Large intestine (tissue), 3 donors: ENCODE measurements at regions not wholly inside any gene's neighbourhood (a gene's known extent, or its start where the extent isn't known, plus 50 kb on each side); places are given as distances from the start of the nearest gene placed in this dataset.
"Not testable (repeated sequence)": the region's sequence is repeated elsewhere in the genome, so short reads cannot be mapped to it uniquely, and the experiment has no call there.

Experiments
- DNase-seq, 2 donors: peaks; one replicate each; pipeline versions ENCODE4 v3.0.0 to v3.0.0-alpha.2; 2013
- H3K27ac ChIP-seq: one replicate; pipeline ENCODE4 v1.5.1; 2013; ENCODE audit warnings: low read length
- H3K27me3 ChIP-seq: 2 replicates; pipeline ENCODE4 v1.6.1; 2013; ENCODE audit warnings: low read length; ENCODE audit not compliant: control insufficient read depth, insufficient read depth
- H3K36me3 ChIP-seq: 2 replicates; pipeline ENCODE4 v1.6.1; 2013; ENCODE audit warnings: low read length; ENCODE audit not compliant: control insufficient read depth, insufficient read depth
- H3K4me1 ChIP-seq: one replicate; pipeline ENCODE4 v1.6.1; 2013; ENCODE audit warnings: low read length; ENCODE audit not compliant: control insufficient read depth, insufficient read depth
- H3K4me3 ChIP-seq: one replicate; pipeline ENCODE4 v1.5.1; 2013; ENCODE audit warnings: low read length
- H3K9me3 ChIP-seq: one replicate; pipeline ENCODE4 v1.6.1; 2013; ENCODE audit warnings: mild to moderate bottlenecking, low read depth, low read length, moderate library complexity; ENCODE audit not compliant: control insufficient read depth
- WGBS: methylation state at CpG from one replicate; pipeline ENCODE4 v1.1.5; 2013; ENCODE audit warnings: low lambda C conversion rate; ENCODE audit not compliant: insufficient coverage; 5-methylcytosine and 5-hydroxymethylcytosine counted together

DNA sequence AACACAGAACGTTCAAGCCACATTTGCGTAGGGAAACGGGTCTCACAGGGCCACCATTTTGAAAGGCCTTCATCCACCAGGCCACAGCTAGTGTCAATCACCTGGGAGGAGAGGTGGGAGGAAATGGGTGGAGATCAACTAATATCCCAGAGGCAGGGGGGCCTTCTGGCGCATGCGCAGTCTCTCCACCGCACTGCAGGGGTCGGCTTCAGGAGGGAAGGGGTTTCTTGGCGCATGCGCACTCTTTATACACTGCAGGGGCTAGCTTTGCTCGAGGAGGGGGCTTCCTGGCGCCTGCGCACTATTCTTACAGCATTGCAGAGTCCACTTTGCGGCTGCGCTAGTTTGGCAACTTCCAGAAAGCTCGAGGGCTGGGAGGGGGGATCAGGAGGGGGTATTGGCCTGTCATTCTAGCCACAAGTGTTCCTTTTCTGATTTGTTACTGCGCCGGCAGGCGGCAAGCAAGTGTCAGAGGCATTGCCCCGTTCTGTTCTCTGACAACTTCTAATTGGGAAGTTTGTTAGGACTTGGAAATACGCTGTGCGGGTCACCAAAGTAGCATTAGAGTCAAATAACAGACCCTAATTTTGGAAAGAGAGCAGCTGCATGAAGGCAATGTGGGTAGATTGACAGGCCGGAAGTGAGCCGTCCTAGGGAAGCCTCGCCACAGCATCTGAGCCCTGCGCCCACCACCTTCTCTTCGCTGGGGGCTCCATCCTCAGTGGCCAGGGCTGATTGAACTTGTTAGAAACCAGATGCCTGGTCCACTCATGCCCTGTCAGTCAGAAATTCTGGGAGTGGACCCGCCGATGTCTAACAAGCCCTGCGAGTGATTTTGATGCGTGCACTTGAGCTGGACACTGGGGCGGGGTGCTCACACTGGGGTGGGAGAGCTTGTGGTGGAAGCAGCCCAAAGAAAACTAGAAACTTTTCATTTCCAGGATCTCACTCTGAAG lies 173.5 kb upstream of the NDN start:
- no peak for DNase-seq
- no CpG with 5 or more reads among the region's 31 CpGs for WGBS

GRCh38 chr15:23866832-23867231 lies 179.7 kb upstream of the NDN start:
- Histone ChIP-seq H3K27ac (no peak overlapping the region), H3K27me3 (no peaks in the 10 kb centered on the region), H3K4me3 (no peak overlapping the region), H3K36me3 (no peaks in the 10 kb centered on the region), H3K9me3 (peaks cover 4% of the 10 kb centered on the region), H3K4me1 (no peaks in the 10 kb centered on the region)
- 70% methylated on average over 2 of the region's 6 CpGs for WGBS
- DNase-seq, result no peak

More for the DNA sequence above, 173.5 kb upstream of the NDN start:
- Histone ChIP-seq H3K4me1 (no peaks in the 10 kb centered on the region), H3K9me3 (peaks cover 5% of the 10 kb centered on the region), H3K36me3 (no peaks in the 10 kb centered on the region), H3K4me3 (no peak overlapping the region), H3K27ac (no peak overlapping the region), H3K27me3 (no peaks in the 10 kb centered on the region)

DNA sequence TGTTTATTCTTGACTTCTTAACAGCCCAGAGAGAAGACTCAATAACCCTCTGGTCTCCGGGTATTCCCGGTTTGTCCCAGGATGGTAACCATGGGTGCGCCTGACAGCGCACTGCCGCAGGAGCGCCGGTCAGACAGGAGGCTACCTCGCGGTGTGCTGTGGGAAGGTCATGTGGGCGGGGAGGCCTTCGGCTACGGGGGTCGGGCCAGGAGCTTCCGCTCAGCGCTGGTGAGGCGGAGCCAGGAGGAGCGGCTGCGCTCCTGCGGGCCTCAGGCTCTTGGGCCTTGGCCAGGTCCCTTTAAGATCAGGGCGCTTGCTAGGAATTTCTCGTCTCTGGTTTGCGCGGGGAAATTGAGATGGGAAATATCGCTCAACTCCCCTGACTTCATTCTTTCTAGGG lies 182.3 kb upstream of the NDN start:
- peak overlapping the region; percentile 15 for H3K4me3 ChIP-seq
- no peaks in the 10 kb centered on the region for H3K4me1 ChIP-seq
- H3K27ac ChIP-seq, result no peak overlapping the region
- no peaks in the 10 kb centered on the region for H3K36me3 ChIP-seq
- DNase-seq, result peak; percentile 62 to 75
- H3K9me3 ChIP-seq, result peaks cover 4% of the 10 kb centered on the region
- WGBS, result 0% methylated on average over 1 of the region's 24 CpGs
- no peaks in the 10 kb centered on the region for H3K27me3 ChIP-seq

DNA sequence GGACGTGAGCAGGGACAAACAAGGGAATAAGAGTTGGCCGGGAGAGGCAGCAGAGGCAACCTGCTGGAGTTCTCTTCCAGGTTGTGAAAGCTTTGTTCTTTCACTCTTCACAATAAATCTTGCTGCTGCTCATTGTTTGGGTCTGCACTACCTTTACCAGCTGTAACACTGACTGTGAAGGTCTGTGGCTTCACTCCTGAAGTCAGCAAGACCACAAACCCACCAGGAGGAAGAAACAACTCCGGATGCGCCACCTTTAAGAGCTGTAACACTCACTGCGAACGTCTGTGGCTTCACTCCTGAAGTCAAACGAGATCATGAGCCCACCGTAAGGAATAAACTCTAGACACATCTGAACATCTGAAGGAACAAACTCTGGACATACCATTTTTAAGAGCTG lies 186.5 kb upstream of the NDN start:
- DNase-seq, H3K27ac ChIP-seq, H3K36me3 ChIP-seq, H3K4me3 ChIP-seq, H3K4me1 ChIP-seq, H3K27me3 ChIP-seq, H3K9me3 ChIP-seq: not testable (repeated sequence)
- no CpG with 5 or more reads among the region's 8 CpGs for WGBS

DNA sequence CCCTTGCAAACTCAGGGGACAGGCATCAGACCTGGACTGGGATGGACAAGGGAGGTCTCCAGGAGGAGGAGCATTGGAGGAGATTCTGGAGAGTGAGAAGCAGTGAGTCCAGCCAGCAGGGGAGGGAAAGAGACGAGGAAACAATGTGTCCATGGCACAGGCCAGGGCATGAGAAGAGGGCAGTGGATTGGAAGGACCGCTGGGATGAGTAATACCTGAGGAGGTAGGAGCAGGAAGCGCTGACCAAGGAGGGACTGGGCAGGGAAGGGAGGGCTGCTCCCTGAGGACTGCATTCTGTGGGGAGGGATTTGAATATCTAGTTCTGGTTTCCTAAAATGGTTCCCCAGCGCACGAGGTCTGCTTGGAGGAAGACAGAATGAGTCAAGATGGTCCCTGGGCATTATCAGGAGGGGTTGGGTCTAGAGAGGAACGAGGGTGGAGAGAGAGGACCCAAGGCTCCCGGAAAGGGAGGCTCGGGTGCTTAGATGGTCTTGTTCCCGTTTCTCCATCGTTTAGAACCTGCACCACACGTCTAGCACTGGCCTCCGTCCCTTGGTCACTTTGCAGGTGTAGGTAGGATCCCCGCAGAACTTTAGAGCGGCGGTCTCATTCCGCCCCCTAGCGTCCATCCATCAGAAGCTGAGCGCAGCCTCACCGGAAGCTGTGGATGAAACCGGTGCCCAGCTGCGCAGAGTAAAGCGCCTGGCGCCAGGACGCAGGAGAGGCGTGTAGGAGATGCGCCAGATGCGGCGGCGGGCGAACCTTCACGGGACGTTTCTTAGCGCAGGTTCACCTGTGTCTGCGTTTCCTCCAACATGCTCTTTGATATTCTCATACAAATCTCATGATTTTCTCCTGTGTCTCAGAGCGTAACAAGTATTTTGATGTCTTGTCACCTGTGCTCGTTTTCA lies 190.7 kb upstream of the NDN start:
- Histone ChIP-seq H3K36me3 (no peaks in the 10 kb centered on the region), H3K27me3 (no peaks in the 10 kb centered on the region), H3K4me1 (no peaks in the 10 kb centered on the region), H3K4me3 (no peak overlapping the region), H3K9me3 (peaks cover 3% of the 10 kb centered on the region), H3K27ac (no peak overlapping the region)
- DNase-seq, result peak; percentile 48 to 53
- 53% methylated on average over 2 of the region's 36 CpGs for WGBS

DNA sequence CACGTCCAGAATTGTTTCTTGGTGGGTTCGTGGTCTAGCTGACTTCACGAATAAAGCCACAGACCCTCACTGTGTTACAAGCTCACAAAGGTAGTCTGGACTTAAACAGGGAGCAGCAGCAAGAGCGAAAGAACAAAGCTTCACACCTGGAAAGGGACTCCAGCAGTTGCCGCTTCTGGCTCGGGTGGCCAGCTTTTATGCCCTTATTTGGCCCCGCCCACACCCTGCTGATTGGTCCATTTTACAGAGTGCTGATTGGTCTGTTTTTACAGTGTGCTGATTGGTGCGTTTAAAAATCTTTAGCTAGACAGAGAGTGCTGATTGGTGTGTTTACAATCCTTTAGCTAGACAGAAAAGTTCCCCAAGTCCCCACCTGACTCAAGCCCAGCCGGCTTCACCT lies 194.2 kb upstream of the NDN start:
- no CpG with 5 or more reads among the region's 9 CpGs for WGBS
- DNase-seq, result no peak

DNA sequence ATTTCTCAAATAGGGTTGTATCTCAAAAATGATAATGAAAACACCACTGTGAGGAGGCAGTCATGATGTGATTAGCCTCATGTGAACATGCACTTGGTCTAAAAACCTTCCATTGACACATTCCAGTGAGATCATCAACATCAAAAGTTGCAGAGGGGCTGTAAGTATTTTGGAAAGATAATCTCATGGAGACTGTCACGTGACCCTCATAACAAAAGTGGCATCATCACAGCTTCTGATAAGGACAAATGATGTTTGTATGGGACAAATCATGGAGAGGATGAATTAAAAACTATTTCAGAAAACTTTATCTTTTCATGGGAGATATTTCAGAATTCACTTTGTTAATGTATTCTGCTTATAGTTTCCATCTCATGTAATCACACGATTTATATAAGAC lies 203.1 kb upstream of the NDN start:
- Histone ChIP-seq H3K4me3 (no peak overlapping the region), H3K27me3 (no peaks in the 10 kb centered on the region), H3K9me3 (peaks cover 2% of the 10 kb centered on the region), H3K36me3 (no peaks in the 10 kb centered on the region), H3K4me1 (no peaks in the 10 kb centered on the region), H3K27ac (no peak overlapping the region)
- DNase-seq, result no peak
- 55% methylated on average over 2 of the region's 2 CpGs for WGBS

More for the DNA sequence above, 194.2 kb upstream of the NDN start:
- Histone ChIP-seq H3K27ac (no peak overlapping the region), H3K27me3 (no peaks in the 10 kb centered on the region), H3K4me1 (no peaks in the 10 kb centered on the region), H3K4me3 (no peak overlapping the region), H3K36me3 (no peaks in the 10 kb centered on the region), H3K9me3 (peaks cover 3% of the 10 kb centered on the region)

DNA sequence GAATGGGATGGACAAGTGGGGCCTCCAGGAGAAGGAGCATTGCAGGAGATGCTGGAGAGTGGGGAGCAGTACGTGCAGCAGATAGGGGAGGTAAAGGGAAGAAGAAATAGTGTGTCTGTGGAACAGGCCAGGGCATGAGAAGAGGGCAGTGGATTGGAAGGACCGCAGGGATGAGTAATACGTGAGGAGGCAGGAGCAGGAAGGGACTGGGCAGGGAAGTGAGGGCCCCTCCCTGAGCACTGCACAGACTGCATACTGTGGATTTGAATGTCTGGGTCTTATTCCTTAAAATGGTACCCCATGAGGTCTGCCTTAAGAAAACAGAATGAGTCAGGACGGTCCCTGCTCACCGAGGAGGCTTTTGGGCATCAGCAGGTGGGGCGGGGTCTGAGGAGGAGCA lies 210.0 kb upstream of the NDN start:
- H3K36me3 ChIP-seq, result no peaks in the 10 kb centered on the region
- H3K4me3 ChIP-seq, result peak overlapping the region; percentile 30
- H3K27ac ChIP-seq, result no peak overlapping the region
- WGBS, result 90% methylated on average over 2 of the region's 6 CpGs
- no peaks in the 10 kb centered on the region for H3K4me1 ChIP-seq
- peaks cover 3% of the 10 kb centered on the region for H3K9me3 ChIP-seq
- DNase-seq, result no peak
- H3K27me3 ChIP-seq, result no peaks in the 10 kb centered on the region

- WGBS, result 40% methylated on average over 1 of the region's 24 CpGs
- no peaks in the 10 kb centered on the region for H3K27me3 ChIP-seq
These were observed 210.4 kb upstream of the NDN start for GRCh38 chr15:23897531-23897930.

GRCh38 chr15:23910030-23910429 lies 222.9 kb upstream of the NDN start:
- Histone ChIP-seq H3K27me3 (no peaks in the 10 kb centered on the region), H3K27ac (no peak overlapping the region), H3K4me3 (no peak overlapping the region), H3K4me1 (no peaks in the 10 kb centered on the region), H3K9me3 (peaks cover 2% of the 10 kb centered on the region), H3K36me3 (no peaks in the 10 kb centered on the region)
- DNase-seq, result no peak
- no CpG with 5 or more reads among the region's 2 CpGs for WGBS

More at GRCh38 chr15:23897531-23897930, 210.4 kb upstream of the NDN start:
- no peaks in the 10 kb centered on the region for H3K4me1 ChIP-seq
- H3K36me3 ChIP-seq, result no peaks in the 10 kb centered on the region
- H3K27ac ChIP-seq, result no peak overlapping the region
- H3K9me3 ChIP-seq, result peaks cover 3% of the 10 kb centered on the region
- peak overlapping the region; percentile 30 for H3K4me3 ChIP-seq
- DNase-seq, result peak in 1 of 2 donors; percentile 3
